Kidney (tissue), 13 donors: ENCODE measurements at regions not wholly inside any gene's neighbourhood (a gene's known extent, or its start where the extent isn't known, plus 50 kb on each side); places are given as distances from the start of the nearest gene placed in this dataset.
A peak's percentile ranks its signal among the peaks of the same experiment; 100 is the strongest.

ENCODE experiments used
- DNase-seq, 5 donors: peaks; one replicate each; pipeline ENCODE4 v3.0.0-alpha.2; 2013 to 2020
- FAIRE-seq: peaks from 2 replicates; lab custom pipeline; 2012; peaks lifted over from hg19 to GRCh38; lab: Jason Lieb, UNC
- H3K27ac ChIP-seq, 2 donors: one replicate each; pipeline ENCODE4 v1.7.0; 2013; ENCODE audit warnings: low read depth in 2 of 2, low read length in 2 of 2, inconsistent platforms in 1 of 2
- H3K27me3 ChIP-seq: one replicate; pipeline ENCODE4 v1.7.1; 2013; ENCODE audit warnings: low read length, inconsistent platforms; ENCODE audit not compliant: control insufficient read depth, insufficient read depth
- H3K36me3 ChIP-seq, 3 donors: one replicate each; pipeline versions ENCODE4 v1.7.0 to v1.7.1; 2013; ENCODE audit warnings: low read length in 3 of 3, control low read depth in 1 of 3, inconsistent platforms in 1 of 3; ENCODE audit not compliant: insufficient read depth in 3 of 3, control insufficient read depth in 2 of 3
- H3K4me1 ChIP-seq, 3 donors: one replicate each; pipeline versions ENCODE4 v1.7.0 to v1.7.1; 2013; ENCODE audit warnings: low read length in 3 of 3, inconsistent platforms in 1 of 3, low read depth in 1 of 3; ENCODE audit not compliant: control insufficient read depth in 2 of 3, insufficient read depth in 2 of 3
- H3K4me3 ChIP-seq, 3 donors: one replicate each; pipeline versions ENCODE4 v1.7.0 to v1.8.1; 2013; ENCODE audit warnings: low read length in 3 of 3, control low read depth in 1 of 3, inconsistent platforms in 1 of 3
- H3K9ac ChIP-seq, 3 donors: one replicate each; pipeline versions ENCODE4 v1.7.0 to v1.7.1; 2013; ENCODE audit warnings: low read length in 3 of 3, control low read depth in 1 of 3, inconsistent platforms in 1 of 3
- H3K9me3 ChIP-seq, 3 donors: one replicate each; pipeline versions ENCODE4 v1.7.0 to v1.7.1; 2013; ENCODE audit warnings: low read length in 3 of 3, control low read depth in 1 of 3, inconsistent platforms in 1 of 3; ENCODE audit not compliant: control insufficient read depth in 2 of 3, insufficient read depth in 1 of 3
- intact Hi-C: fragments of 100-400 bp; cut with DNase I; formaldehyde crosslinking; loops from one replicate; pipeline ENCODE4 v1.11.1; 2022
- TF ChIP-seq, protein P1 (sequence below): IDR thresholded peaks from 3 replicates; pipeline ENCODE4 v1.5.1; 2012; ENCODE audit warnings: mild to moderate bottlenecking, moderate library complexity, borderline replicate concordance; ENCODE audit not compliant: insufficient read depth; ENCODE audit errors: extremely low read depth
- donor health status: control.
- donor health status: control.
- donor health status: control.
- donor health status: control.
- donor health status: control.
- donor health status: DM: yes; HTN: yes; CAD: no.
- donor health status: Normal renal cell carcinoma (clear cell type).

DNA sequence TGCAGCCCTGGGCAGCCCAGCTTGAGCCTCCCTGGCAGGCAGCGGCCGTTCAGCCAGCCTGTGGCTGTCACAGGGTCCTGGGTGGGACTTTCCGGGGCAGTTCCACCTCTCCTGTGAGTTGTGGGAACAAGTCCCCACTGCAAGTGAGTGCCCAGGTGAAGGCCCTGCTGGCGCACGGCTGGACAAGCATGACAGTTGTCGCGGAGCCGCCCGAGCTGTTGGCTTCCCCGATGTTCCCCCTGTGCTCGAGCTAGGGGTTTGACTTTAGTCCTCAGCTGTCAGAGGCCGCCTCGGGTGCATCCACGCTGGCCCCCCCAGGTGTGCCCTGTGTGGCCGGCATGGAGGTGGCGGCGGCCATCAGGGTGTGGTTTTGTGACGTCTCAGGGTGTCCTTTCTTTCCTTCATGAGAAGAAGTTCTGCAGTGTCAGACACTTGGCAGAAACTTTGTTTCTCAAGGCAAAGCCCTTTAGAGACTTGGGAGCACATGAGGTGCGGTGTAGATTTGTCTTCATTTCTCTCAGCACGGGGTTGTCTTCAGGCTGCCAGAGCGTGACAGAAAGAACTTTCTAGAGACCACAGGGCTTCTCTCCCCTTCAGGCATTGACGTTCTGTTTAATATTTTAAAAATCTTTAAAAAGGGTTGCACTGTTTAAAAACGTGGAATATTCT lies 69.4 kb upstream of the HGFAC start:
- Histone ChIP-seq H3K4me3 (no peak overlapping the region), H3K36me3 (no peaks in the 10 kb centered on the region), H3K27me3 (no peaks in the 10 kb centered on the region), H3K9me3 (no peaks in the 10 kb centered on the region), H3K9ac (no peak overlapping the region), H3K27ac (no peak overlapping the region), H3K4me1 (peaks cover 0 to 20% (median 2%) of the 10 kb centered on the region in 3 donors)
- intact Hi-C loops = no loop called here
- FAIRE-seq (no peak), DNase-seq (no peak)
- TF ChIP-seq, protein P1, sequence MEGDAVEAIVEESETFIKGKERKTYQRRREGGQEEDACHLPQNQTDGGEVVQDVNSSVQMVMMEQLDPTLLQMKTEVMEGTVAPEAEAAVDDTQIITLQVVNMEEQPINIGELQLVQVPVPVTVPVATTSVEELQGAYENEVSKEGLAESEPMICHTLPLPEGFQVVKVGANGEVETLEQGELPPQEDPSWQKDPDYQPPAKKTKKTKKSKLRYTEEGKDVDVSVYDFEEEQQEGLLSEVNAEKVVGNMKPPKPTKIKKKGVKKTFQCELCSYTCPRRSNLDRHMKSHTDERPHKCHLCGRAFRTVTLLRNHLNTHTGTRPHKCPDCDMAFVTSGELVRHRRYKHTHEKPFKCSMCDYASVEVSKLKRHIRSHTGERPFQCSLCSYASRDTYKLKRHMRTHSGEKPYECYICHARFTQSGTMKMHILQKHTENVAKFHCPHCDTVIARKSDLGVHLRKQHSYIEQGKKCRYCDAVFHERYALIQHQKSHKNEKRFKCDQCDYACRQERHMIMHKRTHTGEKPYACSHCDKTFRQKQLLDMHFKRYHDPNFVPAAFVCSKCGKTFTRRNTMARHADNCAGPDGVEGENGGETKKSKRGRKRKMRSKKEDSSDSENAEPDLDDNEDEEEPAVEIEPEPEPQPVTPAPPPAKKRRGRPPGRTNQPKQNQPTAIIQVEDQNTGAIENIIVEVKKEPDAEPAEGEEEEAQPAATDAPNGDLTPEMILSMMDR = no peak

DNA sequence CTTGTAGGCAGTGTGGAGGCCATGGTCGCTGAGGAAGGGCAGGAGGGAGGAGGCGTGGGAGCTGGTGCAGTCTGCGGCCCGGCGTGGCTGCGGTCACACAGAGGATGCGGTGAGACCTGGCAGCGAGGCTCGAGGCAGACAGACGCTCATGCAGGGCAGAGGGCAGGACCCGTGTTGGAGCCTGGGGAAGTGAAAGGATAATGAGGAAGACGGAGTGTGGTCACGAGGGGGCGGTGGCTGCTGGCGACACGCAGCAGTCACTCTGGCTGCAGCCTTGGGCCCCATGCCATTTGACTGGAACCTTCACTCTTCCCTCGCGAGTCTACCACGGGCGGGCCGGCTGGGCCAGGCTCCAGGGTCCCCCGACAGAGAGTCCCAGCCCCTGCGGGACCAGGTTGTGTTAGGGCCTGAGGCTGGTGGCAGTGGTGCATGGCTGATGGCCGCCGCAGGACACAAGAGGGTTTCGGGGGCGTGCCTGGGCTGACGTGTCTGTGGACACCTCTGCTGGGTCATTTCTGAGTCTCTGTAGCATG lies 68.8 kb upstream of the HGFAC start:
- no peaks in the 10 kb centered on the region for H3K27me3 ChIP-seq
- no peak overlapping the region for H3K27ac ChIP-seq
- no peaks in the 10 kb centered on the region for H3K36me3 ChIP-seq
- peak in 2 of 5 donors; percentile 43 to 87 for DNase-seq
- no peaks in the 10 kb centered on the region for H3K9me3 ChIP-seq
- intact Hi-C loops = no loop called here
- no peak overlapping the region for H3K9ac ChIP-seq
- H3K4me3 ChIP-seq = no peak overlapping the region
- no peak for FAIRE-seq
- TF ChIP-seq, protein P1 = no peak
- H3K4me1 ChIP-seq = peaks cover 0 to 20% (median 2%) of the 10 kb centered on the region in 3 donors

DNA sequence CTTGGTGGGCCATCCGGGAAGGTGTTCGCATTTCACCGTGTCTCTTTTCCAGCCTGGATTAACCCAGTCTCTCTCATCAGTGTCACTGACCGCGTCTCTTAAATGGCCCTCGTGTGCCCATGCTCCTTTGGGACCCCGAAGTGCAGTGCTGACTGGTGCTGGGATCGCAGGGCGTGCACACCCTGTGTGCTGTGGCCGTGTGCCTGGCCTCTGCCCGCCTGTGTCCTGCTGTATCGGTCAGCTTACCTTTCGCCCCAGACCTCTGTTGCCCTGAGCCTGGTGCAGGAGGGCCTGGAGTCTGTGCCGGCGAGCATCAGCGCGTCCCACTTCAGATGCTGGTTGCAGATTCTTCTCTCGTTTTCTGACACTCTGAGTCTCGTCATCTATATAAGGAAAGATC lies 68.3 kb upstream of the HGFAC start:
- no peaks in the 10 kb centered on the region for H3K36me3 ChIP-seq
- FAIRE-seq (no peak), DNase-seq (no peak)
- intact Hi-C loops = no loop called here
- H3K4me3 ChIP-seq = no peak overlapping the region
- no peak overlapping the region for H3K27ac ChIP-seq
- peaks cover 0 to 20% (median 2%) of the 10 kb centered on the region in 3 donors for H3K4me1 ChIP-seq
- no peak overlapping the region for H3K9ac ChIP-seq
- no peaks in the 10 kb centered on the region for H3K9me3 ChIP-seq
- H3K27me3 ChIP-seq = no peaks in the 10 kb centered on the region
- TF ChIP-seq, protein P1 = no peak
